Uterus (tissue), 3 donors: ENCODE measurements at regions not wholly inside any gene's neighbourhood (a gene's known extent, or its start where the extent isn't known, plus 50 kb on each side); places are given as distances from the start of the nearest gene placed in this dataset.

ENCODE experiments used
- DNase-seq, 2 donors: peaks; one replicate each; pipeline ENCODE4 v3.0.0-alpha.2; 2019 to 2020
- H3K27ac ChIP-seq, 2 donors: fragments of 200-600 bp; sonication (generic); 1 replicate in 1 of 2; 2 replicates in 1 of 2; pipeline ENCODE4 v1.5.1; 2016 to 2018
- H3K27me3 ChIP-seq, 2 donors: fragments of 200-600 bp; sonication (generic); one replicate each; pipeline ENCODE4 v1.5.1; 2018 to 2019; ENCODE audit warnings: control low read depth in 1 of 2
- H3K36me3 ChIP-seq, 2 donors: fragments of 200-600 bp; sonication (generic); one replicate each; pipeline ENCODE4 v1.5.1; 2019; ENCODE audit warnings: control low read depth in 1 of 2
- H3K4me1 ChIP-seq, 2 donors: fragments of 200-600 bp; sonication (generic); one replicate each; pipeline ENCODE4 v1.5.1; 2018 to 2019; ENCODE audit warnings: control low read depth in 1 of 2
- H3K4me3 ChIP-seq, 2 donors: fragments of 200-600 bp; sonication (generic); 1 replicate in 1 of 2; 2 replicates in 1 of 2; pipeline ENCODE4 v1.5.1; 2018 to 2019; ENCODE audit warnings: mild to moderate bottlenecking in 1 of 2
- H3K9me3 ChIP-seq, 2 donors: fragments of 200-600 bp; sonication (generic); one replicate each; pipeline ENCODE4 v1.5.1; 2019; ENCODE audit warnings: control low read depth in 1 of 2
- POLR2A ChIP-seq, 2 donors: fragments of 450-650 bp; IDR thresholded peaks; one replicate each; pipeline ENCODE4 v1.6.1; 2016; ENCODE audit warnings: antibody characterized with exemption in 2 of 2, mild to moderate bottlenecking in 1 of 2, moderate library complexity in 1 of 2
- intact Hi-C: fragments of 100-400 bp; cut with DNase I; formaldehyde crosslinking; loops from one replicate; pipeline ENCODE4 v1.15.1; 2023; ENCODE audit warnings: low total_unique reads
- TF ChIP-seq, protein P1 (sequence below), 4 experiments: fragments of 200-600 bp in 2 of 4; fragments of 450-650 bp in 2 of 4; sonication (generic) in 2 of 4; IDR thresholded peaks; one replicate each; pipeline ENCODE4 v1.5.1; 2016 to 2019; ENCODE audit warnings: antibody characterized with exemption in 4 of 4, mild to moderate bottlenecking in 2 of 4, moderate library complexity in 1 of 4
- donor health status: DM: yes; HTN: yes; CAD: no.

DNA sequence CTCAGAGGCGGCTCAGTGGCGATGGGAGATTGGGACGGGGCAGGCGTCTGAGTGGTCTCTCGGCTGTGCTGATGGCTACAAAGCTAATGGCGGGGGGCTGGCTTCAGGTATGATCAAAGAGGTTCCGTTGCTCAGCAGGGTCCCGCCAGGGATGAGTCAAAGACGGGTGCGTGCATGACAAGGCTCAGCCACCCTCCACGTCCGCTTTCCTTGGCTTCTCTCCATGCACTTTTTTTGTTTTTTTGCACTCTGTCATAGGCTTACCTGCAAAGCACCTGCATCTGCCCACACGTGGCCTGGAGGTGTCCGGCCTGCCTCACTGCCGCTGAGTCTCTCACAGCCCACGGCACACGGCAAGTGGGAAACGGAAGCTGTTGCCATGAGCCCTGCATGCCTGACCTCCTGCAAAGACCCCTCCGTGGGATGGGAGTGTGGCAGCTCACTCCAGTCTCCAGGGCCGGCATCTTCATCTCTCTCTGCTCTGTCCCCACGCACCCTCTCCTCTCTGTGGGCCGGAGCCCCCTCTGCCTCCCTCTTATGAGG is 85.5 kb upstream of the ZNF469 start:
- TF ChIP-seq, protein P1, sequence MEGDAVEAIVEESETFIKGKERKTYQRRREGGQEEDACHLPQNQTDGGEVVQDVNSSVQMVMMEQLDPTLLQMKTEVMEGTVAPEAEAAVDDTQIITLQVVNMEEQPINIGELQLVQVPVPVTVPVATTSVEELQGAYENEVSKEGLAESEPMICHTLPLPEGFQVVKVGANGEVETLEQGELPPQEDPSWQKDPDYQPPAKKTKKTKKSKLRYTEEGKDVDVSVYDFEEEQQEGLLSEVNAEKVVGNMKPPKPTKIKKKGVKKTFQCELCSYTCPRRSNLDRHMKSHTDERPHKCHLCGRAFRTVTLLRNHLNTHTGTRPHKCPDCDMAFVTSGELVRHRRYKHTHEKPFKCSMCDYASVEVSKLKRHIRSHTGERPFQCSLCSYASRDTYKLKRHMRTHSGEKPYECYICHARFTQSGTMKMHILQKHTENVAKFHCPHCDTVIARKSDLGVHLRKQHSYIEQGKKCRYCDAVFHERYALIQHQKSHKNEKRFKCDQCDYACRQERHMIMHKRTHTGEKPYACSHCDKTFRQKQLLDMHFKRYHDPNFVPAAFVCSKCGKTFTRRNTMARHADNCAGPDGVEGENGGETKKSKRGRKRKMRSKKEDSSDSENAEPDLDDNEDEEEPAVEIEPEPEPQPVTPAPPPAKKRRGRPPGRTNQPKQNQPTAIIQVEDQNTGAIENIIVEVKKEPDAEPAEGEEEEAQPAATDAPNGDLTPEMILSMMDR (IDR thresholded peaks at IDR 0.05) = no peak
- DNase-seq = no peak
- H3K4me3 ChIP-seq = no peak overlapping the region
- no peaks in the 10 kb centered on the region for H3K9me3 ChIP-seq
- H3K4me1 ChIP-seq = peaks cover 0 to 6% of the 10 kb centered on the region in 2 donors
- no peaks in the 10 kb centered on the region for H3K27me3 ChIP-seq
- no peak overlapping the region for H3K27ac ChIP-seq
- H3K36me3 ChIP-seq = no peaks in the 10 kb centered on the region
- intact Hi-C loops = no loop called here

DNA sequence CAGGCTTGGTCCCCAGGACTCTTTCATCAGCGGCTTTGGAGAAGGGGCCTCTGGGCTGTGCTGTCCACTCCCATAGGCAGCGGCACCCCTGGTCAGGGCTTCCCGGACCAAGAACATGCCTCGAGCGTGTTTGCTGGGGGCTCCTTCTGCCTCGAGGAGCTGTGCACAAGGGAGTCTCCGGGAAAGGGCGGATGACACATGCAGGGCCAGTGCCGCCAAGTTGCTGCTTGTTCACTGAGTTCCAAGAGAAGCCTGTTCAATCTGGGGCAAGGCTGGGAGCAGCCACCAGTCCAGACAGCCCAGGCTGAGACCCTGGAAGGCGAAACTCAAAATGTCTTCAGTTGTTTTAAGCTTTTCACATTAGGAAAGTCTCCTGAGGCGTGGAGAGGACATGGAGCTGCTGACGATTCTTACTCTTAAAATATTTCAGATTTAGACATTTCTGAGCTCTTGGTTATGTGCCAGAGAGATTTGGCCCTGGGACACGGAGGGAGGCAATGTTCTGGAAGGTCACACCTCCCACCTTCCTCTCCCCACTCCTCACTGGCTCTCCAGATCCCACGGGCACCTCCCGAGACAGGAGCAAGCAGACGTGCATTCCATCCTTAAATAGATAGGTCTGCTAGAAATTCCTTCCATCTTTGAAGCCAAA is 84.5 kb upstream of the ZNF469 start:
- Histone ChIP-seq H3K4me3 (no peak overlapping the region), H3K36me3 (no peaks in the 10 kb centered on the region), H3K27me3 (no peaks in the 10 kb centered on the region), H3K27ac (peak overlapping the region; percentile 5 to 56), H3K4me1 (peaks cover 0 to 12% of the 10 kb centered on the region in 2 donors), H3K9me3 (no peaks in the 10 kb centered on the region)
- TF ChIP-seq, protein P1 (IDR thresholded peaks at IDR 0.05) = no peak
- TF ChIP-seq POLR2A (IDR thresholded peaks at IDR 0.05) = no peak
- intact Hi-C loops = no loop called here
- DNase-seq = no peak

DNA sequence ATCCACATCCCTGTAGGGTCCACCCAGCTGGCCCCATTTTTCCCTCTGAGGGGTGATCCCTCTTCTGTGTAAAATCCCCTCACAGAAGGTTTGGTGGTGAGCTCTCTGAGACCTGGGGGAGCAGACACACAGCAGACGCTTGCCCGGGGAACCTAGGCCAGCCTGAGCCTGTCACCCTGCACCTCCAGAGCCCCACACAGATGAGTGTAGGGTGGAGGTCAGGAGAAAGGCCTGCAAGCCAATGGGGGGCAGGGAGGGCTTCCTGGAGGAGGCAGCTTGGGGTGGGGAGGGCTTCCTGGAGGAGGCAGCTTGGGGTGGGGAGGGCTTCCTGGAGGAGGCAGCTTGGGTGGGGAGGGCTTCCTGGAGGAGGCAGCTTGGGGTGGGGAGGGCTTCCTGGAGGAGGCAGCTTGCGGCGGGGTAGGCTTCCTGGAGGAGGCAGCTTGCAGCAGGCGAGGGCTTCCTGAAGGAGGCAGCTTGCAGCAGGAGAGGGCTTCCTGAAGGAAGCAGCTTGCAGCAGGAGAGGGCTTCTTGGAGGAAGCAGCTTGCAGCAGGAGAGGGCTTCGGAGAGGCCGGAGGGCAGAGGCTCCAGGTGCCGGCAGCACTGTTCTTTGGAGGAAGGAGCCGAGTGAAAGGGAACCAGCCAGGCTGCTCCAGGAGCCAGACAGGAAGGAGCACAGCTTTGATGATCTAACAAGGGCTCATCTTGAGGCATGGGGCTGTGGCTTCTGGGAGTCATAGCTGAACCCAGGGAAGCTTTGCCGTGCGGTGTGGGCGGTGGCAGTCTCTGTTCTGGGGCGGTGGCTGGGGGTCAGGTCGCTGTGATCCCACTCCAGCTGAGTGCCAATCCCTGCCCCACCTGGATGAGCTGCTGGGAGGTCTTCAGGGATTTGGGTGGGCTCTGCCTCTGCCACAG is 83.7 kb upstream of the ZNF469 start:
- H3K27me3 ChIP-seq = no peaks in the 10 kb centered on the region
- intact Hi-C loops = no loop called here
- TF ChIP-seq POLR2A (IDR thresholded peaks at IDR 0.05) = no peak
- TF ChIP-seq, protein P1 (IDR thresholded peaks at IDR 0.05) = no peak
- H3K9me3 ChIP-seq = no peaks in the 10 kb centered on the region
- no peak overlapping the region for H3K4me3 ChIP-seq
- H3K27ac ChIP-seq = peak overlapping the region; percentile 5 to 56
- no peak for DNase-seq
- peaks cover 0 to 16% of the 10 kb centered on the region in 2 donors for H3K4me1 ChIP-seq
- no peaks in the 10 kb centered on the region for H3K36me3 ChIP-seq

DNA sequence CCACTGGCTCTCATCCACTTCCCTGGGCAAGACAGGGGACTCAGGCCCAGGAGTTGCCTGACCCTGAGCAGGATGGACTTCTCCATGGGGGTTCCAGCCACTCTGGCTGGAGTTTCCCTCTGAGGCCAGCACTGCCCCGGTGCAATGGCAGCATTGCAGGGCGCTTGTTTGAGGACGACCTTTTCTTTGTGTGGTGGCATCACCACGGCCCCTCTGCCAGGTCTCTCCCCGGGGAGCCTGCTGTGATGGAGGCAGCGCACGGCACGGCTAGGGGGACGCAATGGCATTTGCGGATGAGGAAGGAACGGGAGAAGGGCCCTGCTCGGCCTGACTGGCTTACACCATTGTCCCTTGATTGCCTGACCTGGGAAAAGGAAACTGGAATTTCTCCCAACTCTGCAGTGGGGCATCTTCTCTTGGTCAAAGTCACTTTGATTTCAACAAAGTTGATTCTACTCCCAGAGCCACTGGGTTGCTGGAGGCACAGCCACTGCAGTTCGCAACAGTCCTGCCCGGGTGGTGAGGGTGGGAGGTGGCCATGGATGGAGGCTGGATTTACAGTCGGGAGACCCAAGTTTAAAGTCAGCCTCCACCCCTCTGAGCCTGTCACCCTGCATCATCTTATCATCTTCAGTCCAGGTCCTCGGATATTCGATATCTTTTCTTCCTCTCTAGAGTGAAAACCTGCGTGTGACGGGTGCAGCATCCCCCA is 82.9 kb upstream of the ZNF469 start:
- H3K27me3 ChIP-seq = no peaks in the 10 kb centered on the region
- H3K36me3 ChIP-seq = no peaks in the 10 kb centered on the region
- intact Hi-C loops = no loop called here
- DNase-seq = no peak
- TF ChIP-seq, protein P1 (IDR thresholded peaks at IDR 0.05) = no peak
- TF ChIP-seq POLR2A (IDR thresholded peaks at IDR 0.05) = no peak
- no peaks in the 10 kb centered on the region for H3K9me3 ChIP-seq
- H3K4me1 ChIP-seq = peaks cover 4 to 16% of the 10 kb centered on the region in 2 donors
- H3K27ac ChIP-seq = no peak overlapping the region
- H3K4me3 ChIP-seq = no peak overlapping the region
